SH-SY5Y (cell line): ENCODE measurements at regions not wholly inside any gene's neighbourhood (a gene's known extent, or its start where the extent isn't known, plus 50 kb on each side); places are given as distances from the start of the nearest gene placed in this dataset.

ENCODE experiments used
- GATA2 ChIP-seq: IDR thresholded peaks from 2 replicates; pipeline ENCODE4 v1.6.1; 2011; ENCODE audit warnings: mild to moderate bottlenecking, low read depth, low read length
- GATA3 ChIP-seq: IDR thresholded peaks from 2 replicates; pipeline ENCODE4 v1.6.1; 2011; ENCODE audit warnings: low read depth, mild to moderate bottlenecking, low read length, moderate library complexity

GRCh38 chr13:77389625-77390000 lies 62.7 kb upstream of the MYCBP2 start:
- TF ChIP-seq GATA2 (no peak), GATA3 (no peak)
